Fibroblast of lung (primary cell): ENCODE measurements at regions not wholly inside any gene's neighbourhood (a gene's known extent, or its start where the extent isn't known, plus 50 kb on each side); places are given as distances from the start of the nearest gene placed in this dataset.

Source experiments
- DNase-seq, 2 donors: peaks; one replicate each; pipeline versions ENCODE4 v3.0.0 to v3.0.0-alpha.2; 2010; ENCODE audit warnings: low read depth in 2 of 2
- H2AFZ ChIP-seq: 2 replicates; pipeline ENCODE4 v1.5.1; 2012; ENCODE audit warnings: low read length, control low read depth, inconsistent platforms
- H3K27ac ChIP-seq: 2 replicates; pipeline ENCODE4 v1.5.1; 2011; ENCODE audit warnings: low read length, control low read depth; ENCODE audit not compliant: insufficient read depth
- H3K27me3 ChIP-seq: 2 replicates; pipeline ENCODE4 v1.5.1; 2011; ENCODE audit warnings: mild to moderate bottlenecking, low read length; ENCODE audit not compliant: control insufficient read depth, insufficient read depth
- H3K36me3 ChIP-seq: 2 replicates; pipeline ENCODE4 v1.5.1; 2011; ENCODE audit warnings: low read length; ENCODE audit not compliant: control insufficient read depth, insufficient read depth
- H3K4me1 ChIP-seq: 2 replicates; pipeline ENCODE4 v1.5.1; 2011; ENCODE audit warnings: low read length; ENCODE audit not compliant: control insufficient read depth, insufficient read depth; ENCODE audit errors: extremely low read depth
- H3K4me2 ChIP-seq: 2 replicates; pipeline ENCODE4 v1.5.1; 2011; ENCODE audit warnings: low read length, control low read depth; ENCODE audit not compliant: insufficient read depth; ENCODE audit errors: extremely low read depth
- H3K4me3 ChIP-seq, 4 experiments: fragments of 200-600 bp in 1 of 4; sonication (generic) in 1 of 4; replicated peaks in 1 of 4; 2 replicates each; pipeline ENCODE4 v1.5.1; 2011 to 2016; ENCODE audit warnings: low read length in 4 of 4, low read depth in 3 of 4, mild to moderate bottlenecking in 3 of 4, control low read depth in 2 of 4, inconsistent platforms in 1 of 4, mixed read lengths in 1 of 4; ENCODE audit not compliant: insufficient read depth in 1 of 4; ENCODE audit errors: control extremely low read depth in 1 of 4
- H3K79me2 ChIP-seq: 2 replicates; pipeline ENCODE4 v1.5.1; 2012; ENCODE audit warnings: mild to moderate bottlenecking, low read length, inconsistent platforms; ENCODE audit not compliant: control insufficient read depth, insufficient read depth
- H3K9ac ChIP-seq: 2 replicates; pipeline ENCODE4 v1.5.1; 2011; ENCODE audit warnings: mild to moderate bottlenecking, low read length, control low read depth; ENCODE audit not compliant: insufficient read depth
- H3K9me3 ChIP-seq: 2 replicates; pipeline ENCODE4 v1.5.1; 2012; ENCODE audit warnings: low read depth, low read length; ENCODE audit not compliant: control insufficient read depth, insufficient read depth
- H4K20me1 ChIP-seq: 2 replicates; pipeline ENCODE4 v1.5.1; 2011; ENCODE audit warnings: low read length; ENCODE audit not compliant: control insufficient read depth, insufficient read depth; ENCODE audit errors: extremely low read depth
- CTCF ChIP-seq, 2 donors: IDR thresholded peaks in 1 of 2; conservative IDR thresholded peaks in 1 of 2; 1 replicate in 1 of 2; 2 replicates in 1 of 2; pipeline ENCODE4 v1.5.1; 2011 to 2012; ENCODE audit warnings: low read length in 2 of 2, control low read depth in 1 of 2, inconsistent platforms in 1 of 2, low read depth in 1 of 2, mild to moderate bottlenecking in 1 of 2
- EZH2 ChIP-seq: IDR thresholded peaks from 2 replicates; pipeline ENCODE4 v1.5.1; 2012; ENCODE audit warnings: low read length, control low read depth, mild to moderate bottlenecking; ENCODE audit errors: missing control alignments

GRCh38 chr1:209222826-209223225 lies 360.7 kb upstream of the CAMK1G start:
- no peaks in the 10 kb centered on the region for H3K27me3 ChIP-seq
- no peaks in the 10 kb centered on the region for H3K36me3 ChIP-seq
- DNase-seq, result no peak
- TF ChIP-seq CTCF (conservative IDR thresholded peaks at IDR 0.05 in 1 of 2, IDR thresholded peaks at IDR 0.05 in 1 of 2; ENCODE audit: low read depth in 1 of 2, low read length in 2 of 2), result no peak
- TF ChIP-seq EZH2, result no peak
- H3K4me2 ChIP-seq, result no peak overlapping the region
- H2AFZ ChIP-seq, result no peak overlapping the region
- H3K4me1 ChIP-seq, result no peaks in the 10 kb centered on the region
- no peaks in the 10 kb centered on the region for H3K79me2 ChIP-seq
- H3K4me3 ChIP-seq, result no peak overlapping the region
- no peak overlapping the region for H3K27ac ChIP-seq
- no peaks in the 10 kb centered on the region for H3K9me3 ChIP-seq
- no peaks in the 10 kb centered on the region for H4K20me1 ChIP-seq
- H3K9ac ChIP-seq, result no peak overlapping the region

GRCh38 chr1:209223791-209224190 lies 359.7 kb upstream of the CAMK1G start:
- H3K27ac ChIP-seq, result no peak overlapping the region
- DNase-seq, result no peak
- H3K9ac ChIP-seq, result no peak overlapping the region

GRCh38 chr1:209224886-209225285 lies 358.6 kb upstream of the CAMK1G start:
- H3K79me2 ChIP-seq, result no peaks in the 10 kb centered on the region
- no peaks in the 10 kb centered on the region for H3K4me1 ChIP-seq
- H3K36me3 ChIP-seq, result no peaks in the 10 kb centered on the region
- H3K27me3 ChIP-seq, result no peaks in the 10 kb centered on the region
- no peak overlapping the region for H3K27ac ChIP-seq
- H3K4me2 ChIP-seq, result no peak overlapping the region
- H2AFZ ChIP-seq, result no peak overlapping the region
- H4K20me1 ChIP-seq, result no peaks in the 10 kb centered on the region
- H3K4me3 ChIP-seq, result no peak overlapping the region
- DNase-seq, result no peak
- no peaks in the 10 kb centered on the region for H3K9me3 ChIP-seq
- no peak for TF ChIP-seq EZH2
- TF ChIP-seq CTCF (conservative IDR thresholded peaks at IDR 0.05 in 1 of 2, IDR thresholded peaks at IDR 0.05 in 1 of 2; ENCODE audit: low read depth in 1 of 2, low read length in 2 of 2), result no peak
- H3K9ac ChIP-seq, result no peak overlapping the region

More at GRCh38 chr1:209223791-209224190, 359.7 kb upstream of the CAMK1G start:
- Histone ChIP-seq H3K79me2 (no peaks in the 10 kb centered on the region), H3K4me3 (no peak overlapping the region), H3K4me2 (no peak overlapping the region), H3K4me1 (no peaks in the 10 kb centered on the region), H4K20me1 (no peaks in the 10 kb centered on the region), H3K9me3 (no peaks in the 10 kb centered on the region), H3K36me3 (no peaks in the 10 kb centered on the region), H3K27me3 (no peaks in the 10 kb centered on the region), H2AFZ (no peak overlapping the region)
- TF ChIP-seq CTCF (conservative IDR thresholded peaks at IDR 0.05 in 1 of 2, IDR thresholded peaks at IDR 0.05 in 1 of 2; ENCODE audit: low read depth in 1 of 2, low read length in 2 of 2) (no peak), EZH2 (no peak)
